AG08395 (cell line): ENCODE measurements at regions not wholly inside any gene's neighbourhood (a gene's known extent, or its start where the extent isn't known, plus 50 kb on each side); places are given as distances from the start of the nearest gene placed in this dataset.
"Not testable (repeated sequence)": the region's sequence is repeated elsewhere in the genome, so short reads cannot be mapped to it uniquely, and the experiment has no call there.

ENCODE experiments used
- DNase-seq: peaks from one replicate; pipeline ENCODE4 v3.0.0; 2012; ENCODE audit warnings: mixed read lengths, low spot score

GRCh38 chr1:196090226-196090625 is 518.0 kb downstream of the KCNT2 start:
- DNase-seq: no peak

- DNase-seq: no peak
Observed at GRCh38 chr1:196088541-196088940, 519.7 kb downstream of the KCNT2 start.

- no peak for DNase-seq
Observed at GRCh38 chr1:196078691-196079090, 529.5 kb downstream of the KCNT2 start.

- DNase-seq: no peak
Observed at GRCh38 chr1:196075621-196076020, 532.6 kb downstream of the KCNT2 start.

- no peak for DNase-seq
Observed at GRCh38 chr1:196074182-196074581, 534.1 kb downstream of the KCNT2 start.

- no peak for DNase-seq
Observed at GRCh38 chr1:196071447-196071846, 536.8 kb downstream of the KCNT2 start.

GRCh38 chr1:196070940-196071339 is 537.3 kb downstream of the KCNT2 start:
- DNase-seq: no peak

GRCh38 chr1:196063952-196064351 is 544.3 kb downstream of the KCNT2 start:
- DNase-seq: no peak

- no peak for DNase-seq
Observed at GRCh38 chr1:196063294-196063693, 544.9 kb downstream of the KCNT2 start.

- DNase-seq: no peak
Observed at GRCh38 chr1:196060539-196060938, 547.7 kb downstream of the KCNT2 start.

GRCh38 chr1:196059210-196059609 is 549.0 kb downstream of the KCNT2 start:
- DNase-seq: no peak

GRCh38 chr1:196056966-196057365 is 551.3 kb downstream of the KCNT2 start:
- no peak for DNase-seq

- no peak for DNase-seq
Observed at GRCh38 chr1:196049407-196049806, 558.8 kb downstream of the KCNT2 start.

GRCh38 chr1:196043268-196043667 is 565.0 kb downstream of the KCNT2 start:
- no peak for DNase-seq

- no peak for DNase-seq
Observed at GRCh38 chr1:196034080-196034706, 574.0 kb downstream of the KCNT2 start.

GRCh38 chr1:196031387-196031786 is 576.9 kb downstream of the KCNT2 start:
- not testable (repeated sequence) for DNase-seq

GRCh38 chr1:196030455-196030854 is 577.8 kb downstream of the KCNT2 start:
- no peak for DNase-seq

- DNase-seq: no peak
Observed at GRCh38 chr1:196029410-196029809, 578.8 kb downstream of the KCNT2 start.

GRCh38 chr1:196027127-196027526 is 581.1 kb downstream of the KCNT2 start:
- no peak for DNase-seq

GRCh38 chr1:196021174-196021573 is 587.1 kb downstream of the KCNT2 start:
- not testable (repeated sequence) for DNase-seq

- DNase-seq: no peak
Observed at GRCh38 chr1:196009362-196009761, 598.9 kb downstream of the KCNT2 start.

GRCh38 chr1:196007763-196008162 is 600.5 kb downstream of the KCNT2 start:
- no peak for DNase-seq

- no peak for DNase-seq
Observed at GRCh38 chr1:196005426-196005825, 602.8 kb downstream of the KCNT2 start.

- not testable (repeated sequence) for DNase-seq
Observed at GRCh38 chr1:196004388-196004787, 603.9 kb downstream of the KCNT2 start.
